ENCODE measurements at regions not wholly inside any gene's neighbourhood (a gene's known extent, or its start where the extent isn't known, plus 50 kb on each side); places are given as distances from the start of the nearest gene placed in this dataset.
A peak's percentile ranks its signal among the peaks of the same experiment; 100 is the strongest.

GRCh38 chr2:104402825-104403224, 451.1 kb upstream of the POU3F3 start:
- TF ChIP-seq CEBPB (IDR thresholded peaks at IDR 0.05), result no peak
- no peak for TF ChIP-seq EP300 (IDR thresholded peaks at IDR 0.05; ENCODE audit: borderline replicate concordance)
- TF ChIP-seq FOXM1 (IDR thresholded peaks at IDR 0.05; ENCODE audit: borderline replicate concordance, low read depth), result no peak

DNA sequence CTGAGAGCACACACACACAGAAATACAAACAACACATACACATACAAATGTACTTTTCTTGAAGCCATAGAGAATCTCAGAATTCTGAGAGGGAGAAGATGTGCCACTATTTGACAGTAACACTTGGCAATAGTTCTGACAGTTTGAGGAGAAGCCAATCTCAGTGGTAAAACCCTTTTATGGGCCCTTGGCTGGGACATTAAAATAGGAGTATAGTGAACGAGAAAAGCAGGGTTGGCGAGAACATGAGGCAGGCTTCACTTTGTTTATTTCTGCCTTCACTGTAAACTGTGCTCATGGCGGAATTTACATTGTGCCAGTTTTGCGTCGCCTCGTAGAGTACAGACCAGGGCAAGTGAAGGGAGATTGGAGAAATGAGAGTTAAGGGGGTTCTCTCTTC, 449.4 kb upstream of the POU3F3 start:
- TF ChIP-seq CEBPB (IDR thresholded peaks at IDR 0.05) (no peak), ZBTB7A (IDR thresholded peaks at IDR 0.05; ENCODE audit: low read depth) (no peak), FOXM1 (IDR thresholded peaks at IDR 0.05; ENCODE audit: borderline replicate concordance, low read depth) (no peak), CREB1 (IDR thresholded peaks at IDR 0.05; ENCODE audit: low read depth) (no peak), EGR1 (IDR thresholded peaks at IDR 0.05) (no peak), TCF12 (IDR thresholded peaks at IDR 0.05; ENCODE audit: low read depth) (no peak), NFIC (IDR thresholded peaks at IDR 0.05) (no peak), TAF1 (IDR thresholded peaks at IDR 0.05; ENCODE audit: low read depth) (no peak), USF1 (IDR thresholded peaks at IDR 0.05) (no peak)
- TF ChIP-seq, protein P1, sequence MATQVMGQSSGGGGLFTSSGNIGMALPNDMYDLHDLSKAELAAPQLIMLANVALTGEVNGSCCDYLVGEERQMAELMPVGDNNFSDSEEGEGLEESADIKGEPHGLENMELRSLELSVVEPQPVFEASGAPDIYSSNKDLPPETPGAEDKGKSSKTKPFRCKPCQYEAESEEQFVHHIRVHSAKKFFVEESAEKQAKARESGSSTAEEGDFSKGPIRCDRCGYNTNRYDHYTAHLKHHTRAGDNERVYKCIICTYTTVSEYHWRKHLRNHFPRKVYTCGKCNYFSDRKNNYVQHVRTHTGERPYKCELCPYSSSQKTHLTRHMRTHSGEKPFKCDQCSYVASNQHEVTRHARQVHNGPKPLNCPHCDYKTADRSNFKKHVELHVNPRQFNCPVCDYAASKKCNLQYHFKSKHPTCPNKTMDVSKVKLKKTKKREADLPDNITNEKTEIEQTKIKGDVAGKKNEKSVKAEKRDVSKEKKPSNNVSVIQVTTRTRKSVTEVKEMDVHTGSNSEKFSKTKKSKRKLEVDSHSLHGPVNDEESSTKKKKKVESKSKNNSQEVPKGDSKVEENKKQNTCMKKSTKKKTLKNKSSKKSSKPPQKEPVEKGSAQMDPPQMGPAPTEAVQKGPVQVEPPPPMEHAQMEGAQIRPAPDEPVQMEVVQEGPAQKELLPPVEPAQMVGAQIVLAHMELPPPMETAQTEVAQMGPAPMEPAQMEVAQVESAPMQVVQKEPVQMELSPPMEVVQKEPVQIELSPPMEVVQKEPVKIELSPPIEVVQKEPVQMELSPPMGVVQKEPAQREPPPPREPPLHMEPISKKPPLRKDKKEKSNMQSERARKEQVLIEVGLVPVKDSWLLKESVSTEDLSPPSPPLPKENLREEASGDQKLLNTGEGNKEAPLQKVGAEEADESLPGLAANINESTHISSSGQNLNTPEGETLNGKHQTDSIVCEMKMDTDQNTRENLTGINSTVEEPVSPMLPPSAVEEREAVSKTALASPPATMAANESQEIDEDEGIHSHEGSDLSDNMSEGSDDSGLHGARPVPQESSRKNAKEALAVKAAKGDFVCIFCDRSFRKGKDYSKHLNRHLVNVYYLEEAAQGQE (IDR thresholded peaks at IDR 0.05; ENCODE audit: low read depth), result no peak

GRCh38 chr2:104405623-104406022, 448.3 kb upstream of the POU3F3 start:
- TF ChIP-seq YY1 (IDR thresholded peaks at IDR 0.05; ENCODE audit: low read depth) (no peak), EGR1 (IDR thresholded peaks at IDR 0.05) (no peak), TAF1 (IDR thresholded peaks at IDR 0.05; ENCODE audit: low read depth) (no peak), TEAD4 (IDR thresholded peaks at IDR 0.05) (no peak), ZBTB7A (IDR thresholded peaks at IDR 0.05; ENCODE audit: low read depth) (no peak), EP300 (IDR thresholded peaks at IDR 0.05; ENCODE audit: borderline replicate concordance) (no peak), CREB1 (IDR thresholded peaks at IDR 0.05; ENCODE audit: low read depth) (no peak), USF1 (IDR thresholded peaks at IDR 0.05) (no peak), TCF12 (IDR thresholded peaks at IDR 0.05; ENCODE audit: low read depth) (no peak), CEBPB (IDR thresholded peaks at IDR 0.05) (no peak), FOXM1 (IDR thresholded peaks at IDR 0.05; ENCODE audit: borderline replicate concordance, low read depth) (no peak), NFIC (IDR thresholded peaks at IDR 0.05) (no peak), RAD21 (IDR thresholded peaks at IDR 0.05; ENCODE audit: low read depth) (no peak)
- TF ChIP-seq, protein P1 (IDR thresholded peaks at IDR 0.05; ENCODE audit: low read depth), result no peak
- TF ChIP-seq, protein P2, sequence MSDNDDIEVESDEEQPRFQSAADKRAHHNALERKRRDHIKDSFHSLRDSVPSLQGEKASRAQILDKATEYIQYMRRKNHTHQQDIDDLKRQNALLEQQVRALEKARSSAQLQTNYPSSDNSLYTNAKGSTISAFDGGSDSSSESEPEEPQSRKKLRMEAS (IDR thresholded peaks at IDR 0.05), result no peak

GRCh38 chr2:104406261-104406726, 447.6 kb upstream of the POU3F3 start:
- TF ChIP-seq YY1 (IDR thresholded peaks at IDR 0.05; ENCODE audit: low read depth) (no peak), EP300 (IDR thresholded peaks at IDR 0.05; ENCODE audit: borderline replicate concordance) (no peak), NFIC (IDR thresholded peaks at IDR 0.05) (peak; percentile 51; the same call in 1 of the 2 replicates), TAF1 (IDR thresholded peaks at IDR 0.05; ENCODE audit: low read depth) (no peak), FOXM1 (IDR thresholded peaks at IDR 0.05; ENCODE audit: borderline replicate concordance, low read depth) (no peak), USF1 (IDR thresholded peaks at IDR 0.05) (no peak), EGR1 (IDR thresholded peaks at IDR 0.05) (no peak)
- TF ChIP-seq, protein P2 (IDR thresholded peaks at IDR 0.05), result no peak

GRCh38 chr2:104407641-104408040, 446.3 kb upstream of the POU3F3 start:
- TF ChIP-seq FOXM1 (IDR thresholded peaks at IDR 0.05; ENCODE audit: borderline replicate concordance, low read depth) (no peak), ZBTB7A (IDR thresholded peaks at IDR 0.05; ENCODE audit: low read depth) (no peak), YY1 (IDR thresholded peaks at IDR 0.05; ENCODE audit: low read depth) (no peak), CREB1 (IDR thresholded peaks at IDR 0.05; ENCODE audit: low read depth) (no peak), NFIC (IDR thresholded peaks at IDR 0.05) (no peak), EGR1 (IDR thresholded peaks at IDR 0.05) (no peak), USF1 (IDR thresholded peaks at IDR 0.05) (no peak), EP300 (IDR thresholded peaks at IDR 0.05; ENCODE audit: borderline replicate concordance) (no peak), TAF1 (IDR thresholded peaks at IDR 0.05; ENCODE audit: low read depth) (no peak), TCF12 (IDR thresholded peaks at IDR 0.05; ENCODE audit: low read depth) (no peak)
- TF ChIP-seq, protein P2 (IDR thresholded peaks at IDR 0.05), result no peak
